ENCODE measurements at regions not wholly inside any gene's neighbourhood (a gene's known extent, or its start where the extent isn't known, plus 50 kb on each side); places are given as distances from the start of the nearest gene placed in this dataset.
A peak's percentile ranks its signal among the peaks of the same experiment; 100 is the strongest.

GRCh38 chr21:39056636-39057035 is 126.6 kb downstream of the PSMG1 start:
- Mint-ChIP-seq H3K9me3 (ENCODE audit: unreplicated experiment) (no peaks in the 10 kb centered on the region), H3K36me3 (ENCODE audit: insufficient read depth, unreplicated experiment) (peaks cover 4% of the 10 kb centered on the region), H3K4me3 (ENCODE audit: unreplicated experiment) (no peak overlapping the region), H3K27ac (ENCODE audit: low read depth, unreplicated experiment) (no peak overlapping the region), H3K4me1 (ENCODE audit: insufficient read depth, unreplicated experiment) (no peaks in the 10 kb centered on the region), H3K27me3 (ENCODE audit: insufficient read depth, unreplicated experiment) (no peaks in the 10 kb centered on the region)
- ChIA-PET POLR2A (interaction anchor here (0.7 to 1.6 kb wide), 3 partner anchors 9 to 63 kb away, joined by 3 to 7 read pairs (median 4); no protein-coding TSS in a partner anchor), CTCF (interaction anchor here (0.6 to 0.8 kb wide), 2 partner anchors 37 to 249 kb away, joined by 3 to 4 read pairs; no protein-coding TSS in a partner anchor)
- no peak for DNase-seq (ENCODE audit: unreplicated experiment)
- no TSS peak for BruUV-seq (replicated peaks)
- intact Hi-C loops (cut with micrococcal nuclease) = no loop called here
- TF ChIP-seq CTCF (IDR thresholded peaks at IDR 0.05; ENCODE audit: unreplicated experiment) = no peak

GRCh38 chr21:39055167-39055767 is 128.0 kb downstream of the PSMG1 start:
- no TSS peak for BruUV-seq (replicated peaks)
- DNase-seq (ENCODE audit: unreplicated experiment) = no peak
- intact Hi-C loops (cut with micrococcal nuclease) = no loop called here
- Mint-ChIP-seq H3K36me3 (ENCODE audit: insufficient read depth, unreplicated experiment) (peaks cover 11% of the 10 kb centered on the region), H3K4me3 (ENCODE audit: unreplicated experiment) (no peak overlapping the region), H3K27me3 (ENCODE audit: insufficient read depth, unreplicated experiment) (no peaks in the 10 kb centered on the region), H3K27ac (ENCODE audit: low read depth, unreplicated experiment) (no peak overlapping the region), H3K4me1 (ENCODE audit: insufficient read depth, unreplicated experiment) (peaks cover 9% of the 10 kb centered on the region), H3K9me3 (ENCODE audit: unreplicated experiment) (no peaks in the 10 kb centered on the region)
- ChIA-PET POLR2A (interaction anchor here (0.7 to 1.6 kb wide), 3 partner anchors 30 to 119 kb away, joined by 3 to 4 read pairs (median 3); no protein-coding TSS in a partner anchor), CTCF (no interaction called here)
- TF ChIP-seq CTCF (IDR thresholded peaks at IDR 0.05; ENCODE audit: unreplicated experiment) = no peak

GRCh38 chr21:39054066-39054465 is 129.2 kb downstream of the PSMG1 start:
- no peak for DNase-seq (ENCODE audit: unreplicated experiment)
- intact Hi-C loops (cut with micrococcal nuclease) = no loop called here
- Mint-ChIP-seq H3K36me3 (ENCODE audit: insufficient read depth, unreplicated experiment) (peaks cover 11% of the 10 kb centered on the region), H3K27ac (ENCODE audit: low read depth, unreplicated experiment) (no peak overlapping the region), H3K4me1 (ENCODE audit: insufficient read depth, unreplicated experiment) (peaks cover 13% of the 10 kb centered on the region), H3K9me3 (ENCODE audit: unreplicated experiment) (no peaks in the 10 kb centered on the region), H3K27me3 (ENCODE audit: insufficient read depth, unreplicated experiment) (no peaks in the 10 kb centered on the region), H3K4me3 (ENCODE audit: unreplicated experiment) (no peak overlapping the region)
- ChIA-PET POLR2A (no interaction called here), CTCF (interaction anchor here (0.8 kb wide), 2 partner anchors 14 to 132 kb away, joined by 4 read pairs; no protein-coding TSS in a partner anchor)
- no peak for TF ChIP-seq CTCF (IDR thresholded peaks at IDR 0.05; ENCODE audit: unreplicated experiment)
- BruUV-seq (replicated peaks) = no TSS peak

GRCh38 chr21:39053126-39053525 is 130.1 kb downstream of the PSMG1 start:
- no peak for TF ChIP-seq CTCF (IDR thresholded peaks at IDR 0.05; ENCODE audit: unreplicated experiment)
- CTCF ChIA-PET = interaction anchor here (0.6 to 0.8 kb wide), 2 partner anchors 56 to 138 kb away, joined by 3 read pairs; no protein-coding TSS in a partner anchor
- no TSS peak for BruUV-seq (replicated peaks)
- peaks cover 11% of the 10 kb centered on the region for H3K36me3 Mint-ChIP-seq (ENCODE audit: insufficient read depth, unreplicated experiment)
- peak overlapping the region; percentile 43 for H3K27ac Mint-ChIP-seq (ENCODE audit: low read depth, unreplicated experiment)
- H3K4me1 Mint-ChIP-seq (ENCODE audit: insufficient read depth, unreplicated experiment) = peaks cover 19% of the 10 kb centered on the region
- H3K9me3 Mint-ChIP-seq (ENCODE audit: unreplicated experiment) = no peaks in the 10 kb centered on the region
- POLR2A ChIA-PET = interaction anchor here (0.9 kb wide), 1 partner anchor 13 kb away, joined by 3 read pairs; no protein-coding TSS in a partner anchor
- no peak overlapping the region for H3K4me3 Mint-ChIP-seq (ENCODE audit: unreplicated experiment)
- no peak for DNase-seq (ENCODE audit: unreplicated experiment)
- intact Hi-C loops (cut with micrococcal nuclease) = no loop called here
- H3K27me3 Mint-ChIP-seq (ENCODE audit: insufficient read depth, unreplicated experiment) = no peaks in the 10 kb centered on the region
